ENCODE measurements at regions not wholly inside any gene's neighbourhood (a gene's known extent, or its start where the extent isn't known, plus 50 kb on each side); places are given as distances from the start of the nearest gene placed in this dataset.

DNA sequence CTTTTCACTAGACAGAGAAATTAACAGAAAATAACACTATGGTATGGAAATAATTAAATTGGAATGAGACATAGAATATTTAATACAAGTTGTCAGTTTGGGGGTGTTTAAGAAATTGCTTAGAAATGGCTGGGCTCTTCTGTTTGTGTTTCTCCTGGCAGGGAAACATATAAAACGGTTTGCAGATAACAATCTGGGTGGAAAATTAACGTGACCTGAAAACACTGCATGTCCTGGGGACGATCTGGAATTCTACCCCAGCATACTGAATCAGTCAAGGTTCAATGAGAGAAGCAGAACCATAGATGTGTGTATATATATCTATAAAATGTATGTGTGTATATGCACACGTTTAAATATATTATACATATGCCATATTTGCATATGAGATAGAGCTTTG is 109.8 kb downstream of the SPATA18 start:
- DNase-seq (ENCODE audit: low read depth, low spot score), result no peak
- BruUV-seq (replicated peaks), result no TSS peak
- RAD21 ChIA-PET (ENCODE audit: low non-redundant PET in 1 of 2, low total read pairs in 2 of 2, uncharacterized antibody in 2 of 2, unreplicated experiment in 2 of 2), result no interaction called here
- no peak overlapping the region for H3K27ac ChIP-seq (ENCODE audit: low read depth, low read length)
- intact Hi-C loops (cut with micrococcal nuclease), result no loop called here
- no peak overlapping the region for H3K4me2 ChIP-seq (ENCODE audit: low read length)
- TF ChIP-seq ZNF274 (IDR thresholded peaks at IDR 0.05; ENCODE audit: low read depth, low read length) (no peak), EZH2phosphoT487 (IDR thresholded peaks at IDR 0.05; ENCODE audit: borderline replicate concordance) (no peak), FOSL1 (IDR thresholded peaks at IDR 0.05; ENCODE audit: low read depth) (no peak), POLR2A (IDR thresholded peaks at IDR 0.05; ENCODE audit: borderline replicate concordance, extremely low read depth, insufficient read depth, insufficient read length) (no peak), JUND (IDR thresholded peaks at IDR 0.05) (no peak), RAD21 (IDR thresholded peaks at IDR 0.05; ENCODE audit: low read depth) (no peak), SRF (IDR thresholded peaks at IDR 0.05; ENCODE audit: low read depth) (no peak), POLR2AphosphoS5 (IDR thresholded peaks at IDR 0.05; ENCODE audit: low read depth, low read length) (no peak)
- TF ChIP-seq, protein P1, sequence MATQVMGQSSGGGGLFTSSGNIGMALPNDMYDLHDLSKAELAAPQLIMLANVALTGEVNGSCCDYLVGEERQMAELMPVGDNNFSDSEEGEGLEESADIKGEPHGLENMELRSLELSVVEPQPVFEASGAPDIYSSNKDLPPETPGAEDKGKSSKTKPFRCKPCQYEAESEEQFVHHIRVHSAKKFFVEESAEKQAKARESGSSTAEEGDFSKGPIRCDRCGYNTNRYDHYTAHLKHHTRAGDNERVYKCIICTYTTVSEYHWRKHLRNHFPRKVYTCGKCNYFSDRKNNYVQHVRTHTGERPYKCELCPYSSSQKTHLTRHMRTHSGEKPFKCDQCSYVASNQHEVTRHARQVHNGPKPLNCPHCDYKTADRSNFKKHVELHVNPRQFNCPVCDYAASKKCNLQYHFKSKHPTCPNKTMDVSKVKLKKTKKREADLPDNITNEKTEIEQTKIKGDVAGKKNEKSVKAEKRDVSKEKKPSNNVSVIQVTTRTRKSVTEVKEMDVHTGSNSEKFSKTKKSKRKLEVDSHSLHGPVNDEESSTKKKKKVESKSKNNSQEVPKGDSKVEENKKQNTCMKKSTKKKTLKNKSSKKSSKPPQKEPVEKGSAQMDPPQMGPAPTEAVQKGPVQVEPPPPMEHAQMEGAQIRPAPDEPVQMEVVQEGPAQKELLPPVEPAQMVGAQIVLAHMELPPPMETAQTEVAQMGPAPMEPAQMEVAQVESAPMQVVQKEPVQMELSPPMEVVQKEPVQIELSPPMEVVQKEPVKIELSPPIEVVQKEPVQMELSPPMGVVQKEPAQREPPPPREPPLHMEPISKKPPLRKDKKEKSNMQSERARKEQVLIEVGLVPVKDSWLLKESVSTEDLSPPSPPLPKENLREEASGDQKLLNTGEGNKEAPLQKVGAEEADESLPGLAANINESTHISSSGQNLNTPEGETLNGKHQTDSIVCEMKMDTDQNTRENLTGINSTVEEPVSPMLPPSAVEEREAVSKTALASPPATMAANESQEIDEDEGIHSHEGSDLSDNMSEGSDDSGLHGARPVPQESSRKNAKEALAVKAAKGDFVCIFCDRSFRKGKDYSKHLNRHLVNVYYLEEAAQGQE (IDR thresholded peaks at IDR 0.05; ENCODE audit: low read depth), result no peak
- TF ChIP-seq, protein P2, sequence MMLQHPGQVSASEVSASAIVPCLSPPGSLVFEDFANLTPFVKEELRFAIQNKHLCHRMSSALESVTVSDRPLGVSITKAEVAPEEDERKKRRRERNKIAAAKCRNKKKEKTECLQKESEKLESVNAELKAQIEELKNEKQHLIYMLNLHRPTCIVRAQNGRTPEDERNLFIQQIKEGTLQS (IDR thresholded peaks at IDR 0.05), result no peak
- TF ChIP-seq, protein P3, sequence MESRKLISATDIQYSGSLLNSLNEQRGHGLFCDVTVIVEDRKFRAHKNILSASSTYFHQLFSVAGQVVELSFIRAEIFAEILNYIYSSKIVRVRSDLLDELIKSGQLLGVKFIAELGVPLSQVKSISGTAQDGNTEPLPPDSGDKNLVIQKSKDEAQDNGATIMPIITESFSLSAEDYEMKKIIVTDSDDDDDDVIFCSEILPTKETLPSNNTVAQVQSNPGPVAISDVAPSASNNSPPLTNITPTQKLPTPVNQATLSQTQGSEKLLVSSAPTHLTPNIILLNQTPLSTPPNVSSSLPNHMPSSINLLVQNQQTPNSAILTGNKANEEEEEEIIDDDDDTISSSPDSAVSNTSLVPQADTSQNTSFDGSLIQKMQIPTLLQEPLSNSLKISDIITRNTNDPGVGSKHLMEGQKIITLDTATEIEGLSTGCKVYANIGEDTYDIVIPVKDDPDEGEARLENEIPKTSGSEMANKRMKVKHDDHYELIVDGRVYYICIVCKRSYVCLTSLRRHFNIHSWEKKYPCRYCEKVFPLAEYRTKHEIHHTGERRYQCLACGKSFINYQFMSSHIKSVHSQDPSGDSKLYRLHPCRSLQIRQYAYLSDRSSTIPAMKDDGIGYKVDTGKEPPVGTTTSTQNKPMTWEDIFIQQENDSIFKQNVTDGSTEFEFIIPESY (IDR thresholded peaks at IDR 0.05; ENCODE audit: extremely low read depth, insufficient replicate concordance, low read length), result no peak
- TF ChIP-seq, protein P4, sequence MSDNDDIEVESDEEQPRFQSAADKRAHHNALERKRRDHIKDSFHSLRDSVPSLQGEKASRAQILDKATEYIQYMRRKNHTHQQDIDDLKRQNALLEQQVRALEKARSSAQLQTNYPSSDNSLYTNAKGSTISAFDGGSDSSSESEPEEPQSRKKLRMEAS (IDR thresholded peaks at IDR 0.05), result no peak
- no peaks in the 10 kb centered on the region for H3K9me2 ChIP-seq (ENCODE audit: insufficient read depth)
- H4K20me1 ChIP-seq (ENCODE audit: insufficient read depth), result no peaks in the 10 kb centered on the region
- H2AFZ ChIP-seq (ENCODE audit: low read depth, low read length, poor library complexity, severe bottlenecking), result no peak overlapping the region
- H3K4me1 ChIP-seq (ENCODE audit: control insufficient read depth in 1 of 2, insufficient read depth in 2 of 2, low read length in 2 of 2), result no peaks in the 10 kb centered on the region
- CTCF ChIA-PET, result no interaction called here
- ATAC-seq, result no peak
- H3K79me2 ChIP-seq (ENCODE audit: insufficient read depth, low read length), result no peaks in the 10 kb centered on the region
- H3K4me3 ChIP-seq (replicated peaks in 1 of 2; ENCODE audit: low read depth in 1 of 2, low read length in 2 of 2), result no peak overlapping the region
- no peak overlapping the region for H3K9ac ChIP-seq (ENCODE audit: low read length)
- no peaks in the 10 kb centered on the region for H3K36me3 ChIP-seq (ENCODE audit: control insufficient read depth in 1 of 2, insufficient read depth in 2 of 2, low read length in 2 of 2)
- POLR2A ChIA-PET, result no interaction called here
- H3K27me3 ChIP-seq (ENCODE audit: insufficient read depth, low read length), result peaks cover 15% of the 10 kb centered on the region; the same call in 1 of the 2 replicates
- H3K9me3 ChIP-seq (ENCODE audit: control insufficient read depth in 1 of 2, insufficient read depth in 1 of 2, low read depth in 1 of 2, low read length in 2 of 2), result no peaks in the 10 kb centered on the region
